T-helper 1 cell treated with Interleukin-12 subunit alpha and Interleukin-12 subunit beta and Interleukin-4 antibody, amounts not matched to agents 30 ng/mL and 1 ng/mL, for 36 hours (primary cell): ENCODE measurements at regions not wholly inside any gene's neighbourhood (a gene's known extent, or its start where the extent isn't known, plus 50 kb on each side); places are given as distances from the start of the nearest gene placed in this dataset.

Experiments used
- intact Hi-C: fragments of 100-400 bp; cut with micrococcal nuclease; formaldehyde crosslinking; loops from one replicate; pipeline ENCODE4 v1.15.1; 2024

GRCh38 chr4:73001885-73002284 is 67.6 kb downstream of the COX18 start:
- intact Hi-C loops, result no loop called here

- intact Hi-C loops, result no loop called here
Measured at GRCh38 chr4:72997409-72997808, 72.1 kb downstream of the COX18 start.

GRCh38 chr4:72994670-72995069 is 74.8 kb downstream of the COX18 start:
- intact Hi-C loops, result no loop called here

- intact Hi-C loops, result no loop called here
Measured at GRCh38 chr4:72993876-72994275, 75.6 kb downstream of the COX18 start.

GRCh38 chr4:72991873-72992272 is 77.6 kb downstream of the COX18 start:
- intact Hi-C loops, result no loop called here

- intact Hi-C loops, result no loop called here
Measured at GRCh38 chr4:72987741-72988729, 81.5 kb downstream of the COX18 start.

GRCh38 chr4:72984351-72984750 is 85.2 kb downstream of the COX18 start:
- intact Hi-C loops, result no loop called here

- intact Hi-C loops, result no loop called here
Measured at GRCh38 chr4:72983709-72984108, 85.8 kb downstream of the COX18 start.

GRCh38 chr4:72977936-72978485 is 91.5 kb downstream of the COX18 start:
- intact Hi-C loops, result no loop called here

GRCh38 chr4:72975488-72975784 is 94.1 kb downstream of the COX18 start:
- intact Hi-C loops, result no loop called here

GRCh38 chr4:72974694-72975487 is 94.6 kb downstream of the COX18 start:
- intact Hi-C loops, result no loop called here

GRCh38 chr4:72971572-72971971 is 97.9 kb downstream of the COX18 start:
- intact Hi-C loops, result no loop called here

- intact Hi-C loops, result no loop called here
Measured at GRCh38 chr4:72970756-72971155, 98.8 kb downstream of the COX18 start.

GRCh38 chr4:72969976-72970375 is 99.5 kb downstream of the COX18 start:
- intact Hi-C loops, result no loop called here

- intact Hi-C loops, result no loop called here
Measured at GRCh38 chr4:72966652-72967051, 102.9 kb downstream of the COX18 start.

GRCh38 chr4:72959411-72959810 is 110.1 kb downstream of the COX18 start:
- intact Hi-C loops, result no loop called here

- intact Hi-C loops, result no loop called here
Measured at GRCh38 chr4:72954811-72955210, 114.7 kb downstream of the COX18 start.

GRCh38 chr4:72953571-72953970 is 115.9 kb downstream of the COX18 start:
- intact Hi-C loops, result no loop called here

GRCh38 chr4:72951628-72952027 is 117.9 kb downstream of the COX18 start:
- intact Hi-C loops, result no loop called here

- intact Hi-C loops, result no loop called here
Measured at GRCh38 chr4:72951147-72951546, 118.4 kb downstream of the COX18 start.

- intact Hi-C loops, result no loop called here
Measured at GRCh38 chr4:72948080-72948479, 121.4 kb downstream of the COX18 start.

GRCh38 chr4:72945719-72946336 is 123.7 kb downstream of the COX18 start:
- intact Hi-C loops, result no loop called here
